GM12878 (cell line): ENCODE measurements at regions not wholly inside any gene's neighbourhood (a gene's known extent, or its start where the extent isn't known, plus 50 kb on each side); places are given as distances from the start of the nearest gene placed in this dataset.

Source experiments
- ATAC-seq: fragments of 200-7000 bp; cut with Tn5 transposase; 3 replicates; pipeline ENCODE4 v1.9.1; 2020; ENCODE audit warnings: mild to moderate bottlenecking, moderate library complexity
- BruUV-seq: library from RNA; stranded (reverse); fragments of 400-500 nt; replicated peaks from 2 replicates; lab custom pipeline; 2021; lab: Mats Ljungman, UMichigan
- CTCF ChIA-PET: fragments of 300-600 bp; sonication (Branson Sonifier 250); formaldehyde crosslinking; extraction: SDS; loops from one replicate; lab custom pipeline; 2021; ENCODE audit warnings: inconsistent platforms; lab: Yijun Ruan, JAX
- POLR2A ChIA-PET: fragments of 350-600 bp; formaldehyde crosslinking; extraction: SDS; loops from one replicate; lab custom pipeline; 2021; ENCODE audit warnings: inconsistent platforms; lab: Charles Lee
- RAD21 ChIA-PET: fragments of 300-600 bp; sonication (Branson Sonifier 250); formaldehyde crosslinking; loops from one replicate; lab custom pipeline; 2023; ENCODE audit warnings: antibody characterized with exemption; ENCODE audit not compliant: unreplicated experiment; lab: Charles Lee
- SMC1A ChIA-PET: fragments of 300-600 bp; sonication (Branson Sonifier 250); formaldehyde crosslinking; loops from one replicate; lab custom pipeline; 2023; ENCODE audit not compliant: unreplicated experiment, uncharacterized antibody; lab: Charles Lee
- DNase-seq: peaks from one replicate; pipeline ENCODE4 v3.0.0-alpha.2; 2011; ENCODE audit warnings: low read depth, low spot score
- FAIRE-seq: peaks from 3 replicates; lab custom pipeline; 2011; peaks lifted over from hg19 to GRCh38; lab: Jason Lieb, UNC
- H2AFZ ChIP-seq: 2 replicates; pipeline ENCODE4 v1.6.0; 2011; ENCODE audit warnings: low read depth, low read length, control low read depth; ENCODE audit not compliant: control insufficient read depth
- H3K27ac ChIP-seq: 2 replicates; pipeline ENCODE4 v1.5.1; 2011; ENCODE audit warnings: control low read depth; ENCODE audit not compliant: control insufficient read depth, insufficient read depth
- H3K27me3 ChIP-seq, 2 experiments: replicated peaks in 1 of 2; 2 replicates each; pipeline versions ENCODE4 v1.6.0 to v1.6.1; 2011; ENCODE audit warnings: low read length in 1 of 2; ENCODE audit not compliant: control insufficient read depth in 2 of 2, insufficient read depth in 2 of 2
- H3K36me3 ChIP-seq, 2 experiments: 2 replicates each; pipeline ENCODE4 v1.5.1; 2011; ENCODE audit warnings: low read length in 1 of 2; ENCODE audit not compliant: control insufficient read depth in 2 of 2, insufficient read depth in 2 of 2
- H3K4me1 ChIP-seq: 2 replicates; pipeline ENCODE4 v1.6.1; 2011; ENCODE audit warnings: mild to moderate bottlenecking, low read length, moderate library complexity, mixed read lengths; ENCODE audit not compliant: control insufficient read depth, insufficient read depth
- H3K4me2 ChIP-seq: 2 replicates; pipeline ENCODE4 v1.6.0; 2011; ENCODE audit warnings: control low read depth; ENCODE audit not compliant: control insufficient read depth, insufficient read depth
- H3K4me3 ChIP-seq: fragments of 200-600 bp; sonication (generic); 2 replicates; pipeline ENCODE4 v1.5.1; 2016
- H3K79me2 ChIP-seq: 2 replicates; pipeline ENCODE4 v1.6.0; 2011; ENCODE audit warnings: low read length; ENCODE audit not compliant: control insufficient read depth, insufficient read depth
- H3K9ac ChIP-seq: 2 replicates; pipeline ENCODE4 v1.8.0; 2011; ENCODE audit warnings: low read length, control low read depth, mixed read lengths; ENCODE audit not compliant: control insufficient read depth, insufficient read depth
- H3K9me3 ChIP-seq: replicated peaks from 3 replicates; pipeline ENCODE4 v1.5.1; 2011; ENCODE audit warnings: mild to moderate bottlenecking, low read length; ENCODE audit not compliant: control insufficient read depth, insufficient read depth
- H4K20me1 ChIP-seq: 2 replicates; pipeline ENCODE4 v1.6.0; 2011; ENCODE audit not compliant: control insufficient read depth, insufficient read depth
- CREB1 ChIP-seq: IDR thresholded peaks from 2 replicates; pipeline ENCODE4 v1.6.1; 2012; ENCODE audit warnings: low read depth, mild to moderate bottlenecking, inconsistent platforms
- FOXM1 ChIP-seq: IDR thresholded peaks from 2 replicates; pipeline ENCODE4 v1.6.1; 2012; ENCODE audit warnings: low read depth, mild to moderate bottlenecking, inconsistent platforms, low read length, moderate library complexity
- POLR2AphosphoS2 ChIP-seq: IDR thresholded peaks from 2 replicates; pipeline ENCODE4 v1.6.1; 2011; ENCODE audit warnings: low read depth, mild to moderate bottlenecking, low read length, improper control_type of control experiment, moderate library complexity
- SIN3A ChIP-seq: IDR thresholded peaks from 2 replicates; pipeline ENCODE4 v1.6.1; 2012; ENCODE audit warnings: low read depth, low read length, improper control_type of control experiment
- ZNF217 ChIP-seq: fragments of 450-650 bp; IDR thresholded peaks from 2 replicates; pipeline ENCODE4 v1.6.1; 2017; ENCODE audit warnings: antibody characterized with exemption, mild to moderate bottlenecking
- WGBS: methylation state at CpG from one replicate; pipeline ENCODE4 v1.1.6; 2016; ENCODE audit warnings: low lambda C conversion rate; ENCODE audit not compliant: insufficient replicate concordance, insufficient coverage; ENCODE audit errors: missing lambda C conversion rate; 5-methylcytosine and 5-hydroxymethylcytosine counted together
- in situ Hi-C: fragments of 300-500 bp; cut with MboI; formaldehyde crosslinking; loops from 9 replicates; pipeline ENCODE4 v1.14.3; 2018; ENCODE audit warnings: mixed read lengths
- intact Hi-C: fragments of 100-400 bp; cut with micrococcal nuclease; formaldehyde crosslinking; loops from one replicate; pipeline ENCODE4 v1.14.2; 2022; ENCODE audit not compliant: unreplicated experiment
- TF ChIP-seq, protein P1 (sequence below): fragments of 150-350 bp; IDR thresholded peaks from 2 replicates; pipeline ENCODE4 v1.6.1; 2014; ENCODE audit warnings: mild to moderate bottlenecking, low read depth, low read length
- TF ChIP-seq, protein P2 (sequence below): IDR thresholded peaks from 2 replicates; pipeline ENCODE4 v1.6.1; 2011; ENCODE audit warnings: mild to moderate bottlenecking, low read depth, low read length, moderate library complexity; ENCODE audit not compliant: insufficient replicate concordance

DNA sequence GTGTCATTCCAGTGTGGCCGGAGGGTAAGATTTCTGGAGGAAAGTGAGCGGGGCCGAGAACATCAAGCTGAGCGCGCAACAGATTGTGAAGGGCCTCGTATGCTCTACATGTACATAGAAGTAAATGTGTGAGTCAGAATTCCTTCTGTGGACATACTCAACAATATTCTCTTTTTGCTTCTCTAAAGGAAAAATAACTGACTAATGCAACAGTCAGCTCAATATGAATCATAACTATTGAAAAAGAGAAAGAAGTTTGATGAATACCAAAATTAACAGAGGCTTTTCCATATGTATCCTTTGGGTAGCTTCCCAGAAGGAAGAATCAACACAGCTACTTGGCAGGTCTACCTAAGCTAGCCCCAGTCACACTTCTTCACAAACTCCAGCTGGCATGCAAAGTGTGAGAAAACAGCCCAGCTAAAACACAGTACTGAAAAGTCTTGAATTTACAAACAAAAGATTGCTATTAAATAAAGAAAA lies 87.5 kb upstream of the ZFP42 start:
- H4K20me1 ChIP-seq = no peaks in the 10 kb centered on the region
- no peak for TF ChIP-seq ZNF217
- no peak for TF ChIP-seq POLR2AphosphoS2
- TF ChIP-seq CREB1 = no peak
- no peak for TF ChIP-seq SIN3A
- TF ChIP-seq FOXM1 = no peak
- TF ChIP-seq, protein P1, sequence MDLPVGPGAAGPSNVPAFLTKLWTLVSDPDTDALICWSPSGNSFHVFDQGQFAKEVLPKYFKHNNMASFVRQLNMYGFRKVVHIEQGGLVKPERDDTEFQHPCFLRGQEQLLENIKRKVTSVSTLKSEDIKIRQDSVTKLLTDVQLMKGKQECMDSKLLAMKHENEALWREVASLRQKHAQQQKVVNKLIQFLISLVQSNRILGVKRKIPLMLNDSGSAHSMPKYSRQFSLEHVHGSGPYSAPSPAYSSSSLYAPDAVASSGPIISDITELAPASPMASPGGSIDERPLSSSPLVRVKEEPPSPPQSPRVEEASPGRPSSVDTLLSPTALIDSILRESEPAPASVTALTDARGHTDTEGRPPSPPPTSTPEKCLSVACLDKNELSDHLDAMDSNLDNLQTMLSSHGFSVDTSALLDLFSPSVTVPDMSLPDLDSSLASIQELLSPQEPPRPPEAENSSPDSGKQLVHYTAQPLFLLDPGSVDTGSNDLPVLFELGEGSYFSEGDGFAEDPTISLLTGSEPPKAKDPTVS = no peak
- TF ChIP-seq, protein P2, sequence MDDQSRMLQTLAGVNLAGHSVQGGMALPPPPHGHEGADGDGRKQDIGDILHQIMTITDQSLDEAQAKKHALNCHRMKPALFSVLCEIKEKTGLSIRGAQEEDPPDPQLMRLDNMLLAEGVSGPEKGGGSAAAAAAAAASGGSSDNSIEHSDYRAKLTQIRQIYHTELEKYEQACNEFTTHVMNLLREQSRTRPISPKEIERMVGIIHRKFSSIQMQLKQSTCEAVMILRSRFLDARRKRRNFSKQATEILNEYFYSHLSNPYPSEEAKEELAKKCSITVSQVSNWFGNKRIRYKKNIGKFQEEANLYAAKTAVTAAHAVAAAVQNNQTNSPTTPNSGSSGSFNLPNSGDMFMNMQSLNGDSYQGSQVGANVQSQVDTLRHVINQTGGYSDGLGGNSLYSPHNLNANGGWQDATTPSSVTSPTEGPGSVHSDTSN = no peak
- ChIA-PET CTCF (no interaction called here), RAD21 (no interaction called here), SMC1A (no interaction called here), POLR2A (no interaction called here)
- no peak overlapping the region for H3K4me2 ChIP-seq
- H3K79me2 ChIP-seq = no peaks in the 10 kb centered on the region
- no peak overlapping the region for H3K27ac ChIP-seq
- H2AFZ ChIP-seq = no peak overlapping the region
- no peaks in the 10 kb centered on the region for H3K9me3 ChIP-seq
- H3K9ac ChIP-seq = no peak overlapping the region
- H3K4me1 ChIP-seq = no peaks in the 10 kb centered on the region
- in situ Hi-C loops = no loop called here
- H3K36me3 ChIP-seq = no peaks in the 10 kb centered on the region
- WGBS = 76% methylated on average over 6 of the region's 6 CpGs
- no peak for ATAC-seq
- FAIRE-seq = no peak
- no TSS peak for BruUV-seq
- DNase-seq = no peak
- intact Hi-C loops = no loop called here
- H3K4me3 ChIP-seq = no peak overlapping the region
- H3K27me3 ChIP-seq = no peaks in the 10 kb centered on the region
